ENCODE measurements at regions not wholly inside any gene's neighbourhood (a gene's known extent, or its start where the extent isn't known, plus 50 kb on each side); places are given as distances from the start of the nearest gene placed in this dataset.
"Not testable (repeated sequence)": the region's sequence is repeated elsewhere in the genome, so short reads cannot be mapped to it uniquely, and the experiment has no call there.

GRCh38 chr5:93359296-93359959, 221.6 kb downstream of the NR2F1-AS1 start:
- TF ChIP-seq CTCF (IDR thresholded peaks at IDR 0.05), result no peak
- DNase-seq (ENCODE audit: low spot score) (no peak), ATAC-seq (ENCODE audit: low FRiP score) (peak; percentile 82)

- DNase-seq (ENCODE audit: low spot score) (no peak), ATAC-seq (ENCODE audit: low FRiP score) (no peak)
- TF ChIP-seq CTCF (IDR thresholded peaks at IDR 0.05), result no peak
Measured at GRCh38 chr5:93358176-93358575, 222.8 kb downstream of the NR2F1-AS1 start.

GRCh38 chr5:93357686-93358085, 223.3 kb downstream of the NR2F1-AS1 start:
- TF ChIP-seq CTCF (IDR thresholded peaks at IDR 0.05), result no peak
- DNase-seq (ENCODE audit: low spot score) (no peak), ATAC-seq (ENCODE audit: low FRiP score) (no peak)

GRCh38 chr5:93355691-93356090, 225.3 kb downstream of the NR2F1-AS1 start:
- DNase-seq (ENCODE audit: low spot score) (no peak), ATAC-seq (ENCODE audit: low FRiP score) (no peak)
- no peak for TF ChIP-seq CTCF (IDR thresholded peaks at IDR 0.05)

- DNase-seq (ENCODE audit: low spot score), result no peak
Measured at GRCh38 chr5:93352186-93352585, 228.8 kb downstream of the NR2F1-AS1 start.

GRCh38 chr5:93349613-93350012, 231.4 kb downstream of the NR2F1-AS1 start:
- ATAC-seq (ENCODE audit: low FRiP score) (no peak), DNase-seq (ENCODE audit: low spot score) (no peak)
- TF ChIP-seq CTCF (IDR thresholded peaks at IDR 0.05), result no peak

More at GRCh38 chr5:93352186-93352585, 228.8 kb downstream of the NR2F1-AS1 start:
- ATAC-seq (ENCODE audit: low FRiP score), result no peak
- no peak for TF ChIP-seq CTCF (IDR thresholded peaks at IDR 0.05)

GRCh38 chr5:93348231-93348630, 232.8 kb downstream of the NR2F1-AS1 start:
- no peak for TF ChIP-seq CTCF (IDR thresholded peaks at IDR 0.05)
- ATAC-seq (ENCODE audit: low FRiP score) (no peak), DNase-seq (ENCODE audit: low spot score) (no peak)

GRCh38 chr5:93346850-93347249, 234.2 kb downstream of the NR2F1-AS1 start:
- DNase-seq (ENCODE audit: low spot score); ATAC-seq (ENCODE audit: low FRiP score): not testable (repeated sequence)
